Fibroblast of lung (primary cell): ENCODE measurements at regions not wholly inside any gene's neighbourhood (a gene's known extent, or its start where the extent isn't known, plus 50 kb on each side); places are given as distances from the start of the nearest gene placed in this dataset.

Source experiments
- DNase-seq, 2 donors: peaks; one replicate each; pipeline versions ENCODE4 v3.0.0 to v3.0.0-alpha.2; 2010; ENCODE audit warnings: low read depth in 2 of 2
- H2AFZ ChIP-seq: 2 replicates; pipeline ENCODE4 v1.5.1; 2012; ENCODE audit warnings: low read length, control low read depth, inconsistent platforms
- H3K27ac ChIP-seq: 2 replicates; pipeline ENCODE4 v1.5.1; 2011; ENCODE audit warnings: low read length, control low read depth; ENCODE audit not compliant: insufficient read depth
- H3K27me3 ChIP-seq: 2 replicates; pipeline ENCODE4 v1.5.1; 2011; ENCODE audit warnings: mild to moderate bottlenecking, low read length; ENCODE audit not compliant: control insufficient read depth, insufficient read depth
- H3K36me3 ChIP-seq: 2 replicates; pipeline ENCODE4 v1.5.1; 2011; ENCODE audit warnings: low read length; ENCODE audit not compliant: control insufficient read depth, insufficient read depth
- H3K4me1 ChIP-seq: 2 replicates; pipeline ENCODE4 v1.5.1; 2011; ENCODE audit warnings: low read length; ENCODE audit not compliant: control insufficient read depth, insufficient read depth; ENCODE audit errors: extremely low read depth
- H3K4me2 ChIP-seq: 2 replicates; pipeline ENCODE4 v1.5.1; 2011; ENCODE audit warnings: low read length, control low read depth; ENCODE audit not compliant: insufficient read depth; ENCODE audit errors: extremely low read depth
- H3K4me3 ChIP-seq, 4 experiments: fragments of 200-600 bp in 1 of 4; sonication (generic) in 1 of 4; replicated peaks in 1 of 4; 2 replicates each; pipeline ENCODE4 v1.5.1; 2011 to 2016; ENCODE audit warnings: low read length in 4 of 4, low read depth in 3 of 4, mild to moderate bottlenecking in 3 of 4, control low read depth in 2 of 4, inconsistent platforms in 1 of 4, mixed read lengths in 1 of 4; ENCODE audit not compliant: insufficient read depth in 1 of 4; ENCODE audit errors: control extremely low read depth in 1 of 4
- H3K79me2 ChIP-seq: 2 replicates; pipeline ENCODE4 v1.5.1; 2012; ENCODE audit warnings: mild to moderate bottlenecking, low read length, inconsistent platforms; ENCODE audit not compliant: control insufficient read depth, insufficient read depth
- H3K9ac ChIP-seq: 2 replicates; pipeline ENCODE4 v1.5.1; 2011; ENCODE audit warnings: mild to moderate bottlenecking, low read length, control low read depth; ENCODE audit not compliant: insufficient read depth
- H3K9me3 ChIP-seq: 2 replicates; pipeline ENCODE4 v1.5.1; 2012; ENCODE audit warnings: low read depth, low read length; ENCODE audit not compliant: control insufficient read depth, insufficient read depth
- H4K20me1 ChIP-seq: 2 replicates; pipeline ENCODE4 v1.5.1; 2011; ENCODE audit warnings: low read length; ENCODE audit not compliant: control insufficient read depth, insufficient read depth; ENCODE audit errors: extremely low read depth
- CTCF ChIP-seq, 2 donors: IDR thresholded peaks in 1 of 2; conservative IDR thresholded peaks in 1 of 2; 1 replicate in 1 of 2; 2 replicates in 1 of 2; pipeline ENCODE4 v1.5.1; 2011 to 2012; ENCODE audit warnings: low read length in 2 of 2, control low read depth in 1 of 2, inconsistent platforms in 1 of 2, low read depth in 1 of 2, mild to moderate bottlenecking in 1 of 2
- EZH2 ChIP-seq: IDR thresholded peaks from 2 replicates; pipeline ENCODE4 v1.5.1; 2012; ENCODE audit warnings: low read length, control low read depth, mild to moderate bottlenecking; ENCODE audit errors: missing control alignments

DNA sequence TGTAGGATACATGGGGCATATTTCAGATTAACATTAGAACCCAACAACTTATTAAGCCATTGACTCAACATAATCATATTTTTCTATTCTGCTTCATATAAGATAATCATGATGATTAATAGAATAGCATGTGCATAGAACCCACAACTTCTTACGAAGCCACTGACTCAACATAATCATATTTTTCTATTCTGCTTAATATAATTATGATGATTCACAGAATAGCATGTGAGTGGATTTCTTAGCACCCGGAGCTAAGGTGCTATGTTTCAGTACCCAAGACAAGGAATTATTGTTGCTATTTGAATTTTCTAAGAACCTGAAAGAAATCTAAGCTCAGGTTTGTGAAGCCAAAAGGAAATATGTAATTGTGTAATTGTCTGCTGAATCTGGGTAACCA, 96.8 kb downstream of the TENT5A start:
- H3K4me2 ChIP-seq = no peak overlapping the region
- DNase-seq = peak; percentile 11 to 27
- H3K9me3 ChIP-seq = no peaks in the 10 kb centered on the region
- no peaks in the 10 kb centered on the region for H3K4me1 ChIP-seq
- H3K79me2 ChIP-seq = no peaks in the 10 kb centered on the region
- no peaks in the 10 kb centered on the region for H3K36me3 ChIP-seq
- no peak overlapping the region for H3K9ac ChIP-seq
- no peak overlapping the region for H3K27ac ChIP-seq
- H3K4me3 ChIP-seq = no peak overlapping the region
- H3K27me3 ChIP-seq = no peaks in the 10 kb centered on the region
- TF ChIP-seq EZH2 = no peak
- TF ChIP-seq CTCF (conservative IDR thresholded peaks at IDR 0.05 in 1 of 2, IDR thresholded peaks at IDR 0.05 in 1 of 2; ENCODE audit: low read depth in 1 of 2, low read length in 2 of 2) = no peak
- no peaks in the 10 kb centered on the region for H4K20me1 ChIP-seq
- H2AFZ ChIP-seq = no peak overlapping the region

- Histone ChIP-seq H3K4me3 (no peak overlapping the region), H3K79me2 (no peaks in the 10 kb centered on the region), H3K9ac (no peak overlapping the region), H4K20me1 (no peaks in the 10 kb centered on the region), H3K27ac (no peak overlapping the region), H3K36me3 (no peaks in the 10 kb centered on the region), H3K4me1 (no peaks in the 10 kb centered on the region), H3K9me3 (no peaks in the 10 kb centered on the region), H2AFZ (no peak overlapping the region), H3K4me2 (no peak overlapping the region), H3K27me3 (no peaks in the 10 kb centered on the region)
- DNase-seq = no peak
- TF ChIP-seq EZH2 (no peak), CTCF (conservative IDR thresholded peaks at IDR 0.05 in 1 of 2, IDR thresholded peaks at IDR 0.05 in 1 of 2; ENCODE audit: low read depth in 1 of 2, low read length in 2 of 2) (no peak)
Observed at GRCh38 chr6:81648502-81648901, 104.0 kb downstream of the TENT5A start.

DNA sequence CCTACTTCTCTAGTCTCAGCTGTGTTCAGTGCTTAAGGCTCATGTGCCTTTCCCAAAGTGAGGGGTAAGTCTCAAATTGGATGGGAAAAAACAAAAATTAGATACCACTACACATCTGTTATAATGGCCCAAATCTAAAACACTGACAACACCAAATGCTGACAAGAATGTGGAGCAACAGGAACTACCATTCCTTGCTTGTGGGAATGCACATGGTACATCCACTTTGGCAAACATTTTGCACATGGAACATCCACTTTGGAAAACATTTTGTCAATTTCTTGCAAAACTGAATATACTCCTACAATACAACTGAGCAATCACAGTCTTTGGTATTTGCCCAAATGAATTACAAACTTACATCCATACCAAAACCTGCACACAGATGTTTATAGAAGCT, 109.3 kb downstream of the TENT5A start:
- no peak overlapping the region for H3K4me3 ChIP-seq
- no peak for DNase-seq
- no peak overlapping the region for H3K9ac ChIP-seq
- H3K79me2 ChIP-seq = no peaks in the 10 kb centered on the region
- H2AFZ ChIP-seq = no peak overlapping the region
- no peaks in the 10 kb centered on the region for H3K27me3 ChIP-seq
- no peak for TF ChIP-seq EZH2
- no peak for TF ChIP-seq CTCF (conservative IDR thresholded peaks at IDR 0.05 in 1 of 2, IDR thresholded peaks at IDR 0.05 in 1 of 2; ENCODE audit: low read depth in 1 of 2, low read length in 2 of 2)
- H4K20me1 ChIP-seq = no peaks in the 10 kb centered on the region
- no peaks in the 10 kb centered on the region for H3K4me1 ChIP-seq
- no peaks in the 10 kb centered on the region for H3K36me3 ChIP-seq
- no peak overlapping the region for H3K4me2 ChIP-seq
- no peak overlapping the region for H3K27ac ChIP-seq
- H3K9me3 ChIP-seq = no peaks in the 10 kb centered on the region
